Choroid plexus epithelial cell (primary cell): ENCODE measurements at regions not wholly inside any gene's neighbourhood (a gene's known extent, or its start where the extent isn't known, plus 50 kb on each side); places are given as distances from the start of the nearest gene placed in this dataset.
A peak's percentile ranks its signal among the peaks of the same experiment; 100 is the strongest.

Experiments
- DNase-seq: peaks from one replicate; pipeline ENCODE4 v3.0.0-alpha.2; 2010; ENCODE audit warnings: low read depth
- H3K4me3 ChIP-seq: 2 replicates; pipeline ENCODE4 v1.5.1; 2011; ENCODE audit warnings: low read depth, mild to moderate bottlenecking, control low read depth, low read length, moderate library complexity
- CTCF ChIP-seq: conservative IDR thresholded peaks from 2 replicates; pipeline ENCODE4 v1.5.1; 2011; ENCODE audit warnings: low read depth, mild to moderate bottlenecking, control low read depth, inconsistent platforms, low read length, moderate library complexity

- no peak overlapping the region for H3K4me3 ChIP-seq
- DNase-seq = no peak
- TF ChIP-seq CTCF = no peak
These were observed 53.8 kb upstream of the GPR78 start for GRCh38 chr4:8526363-8526855.

DNA sequence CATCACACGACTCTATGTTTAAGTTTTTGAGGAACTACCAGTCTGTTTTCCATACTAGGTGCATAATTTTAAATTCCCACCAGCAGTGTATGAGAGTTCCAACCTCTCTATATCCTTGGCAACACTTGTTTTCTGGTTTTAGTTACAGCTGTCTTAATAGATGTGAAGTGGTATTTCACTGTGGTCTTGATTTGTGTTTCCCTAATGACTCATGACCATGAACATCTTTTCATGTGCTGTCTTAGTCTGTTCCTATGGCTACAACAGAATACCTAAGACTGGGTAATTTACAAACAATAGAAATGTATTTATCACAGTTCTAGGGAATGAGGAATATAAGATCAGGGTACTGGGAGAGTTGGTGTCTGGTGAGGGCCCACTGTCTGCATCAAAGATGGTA lies 51.5 kb upstream of the GPR78 start:
- H3K4me3 ChIP-seq = no peak overlapping the region
- TF ChIP-seq CTCF = no peak
- DNase-seq = peak; percentile 81
